SK-N-SH (cell line): ENCODE measurements at regions not wholly inside any gene's neighbourhood (a gene's known extent, or its start where the extent isn't known, plus 50 kb on each side); places are given as distances from the start of the nearest gene placed in this dataset.

Experiments
- CTCF ChIA-PET: fragments of 300-600, 350-600 bp; formaldehyde crosslinking; extraction: SDS; loops from one replicate; lab custom pipeline; 2021; lab: Yijun Ruan, JAX
- POLR2A ChIA-PET: fragments of 350-600 bp; sonication (Branson Sonifier 250); formaldehyde crosslinking; extraction: SDS; loops from one replicate; lab custom pipeline; 2020; ENCODE audit warnings: antibody characterized with exemption, inconsistent platforms; lab: Yijun Ruan, JAX
- DNase-seq: peaks from one replicate; pipeline ENCODE4 v3.0.0; 2012
- H2AFZ ChIP-seq: fragments of 200-600 bp; sonication (generic); 2 replicates; pipeline ENCODE4 v1.8.1; 2016; ENCODE audit warnings: antibody characterized with exemption, mild to moderate bottlenecking, low read depth
- H3F3A ChIP-seq: fragments of 200-600 bp; sonication (generic); replicated peaks from 2 replicates; pipeline ENCODE3; 2016; ENCODE audit warnings: antibody characterized with exemption, mild to moderate bottlenecking; ENCODE audit not compliant: insufficient read depth
- H3K27ac ChIP-seq, 2 experiments: fragments of 200-500 bp in 1 of 2; fragments of 200-600 bp in 1 of 2; sonication (Bioruptor generic) in 1 of 2; sonication (generic), shearing (Covaris generic) in 1 of 2; 2 replicates each; pipeline versions ENCODE4 v1.5.1 to v1.6.1; 2014 to 2016; ENCODE audit warnings: low read depth in 2 of 2, inconsistent platforms in 1 of 2, low read length in 1 of 2, mild to moderate bottlenecking in 1 of 2, mixed read lengths in 1 of 2
- H3K27me3 ChIP-seq: fragments of 200-600 bp; sonication (generic), shearing (Covaris generic); 2 replicates; pipeline ENCODE4 v1.6.1; 2016; ENCODE audit warnings: mixed run types; ENCODE audit not compliant: insufficient read depth
- H3K36me3 ChIP-seq, 2 experiments: fragments of 200-500 bp in 1 of 2; fragments of 200-600 bp in 1 of 2; sonication (Bioruptor generic) in 1 of 2; sonication (generic) in 1 of 2; replicated peaks in 1 of 2; 2 replicates each; pipeline versions ENCODE3 to v1.5.1; 2014 to 2016; ENCODE audit warnings: low read length in 1 of 2, mild to moderate bottlenecking in 1 of 2; ENCODE audit not compliant: insufficient read depth in 2 of 2, control insufficient read depth in 1 of 2
- H3K4me1 ChIP-seq, 2 experiments: fragments of 200-500 bp in 1 of 2; fragments of 200-600 bp in 1 of 2; sonication (Bioruptor generic) in 1 of 2; sonication (generic), shearing (Covaris generic) in 1 of 2; 2 replicates each; pipeline versions ENCODE4 v1.5.1 to v1.6.1; 2014 to 2016; ENCODE audit warnings: low read depth in 1 of 2, low read length in 1 of 2, mixed run types in 1 of 2; ENCODE audit not compliant: insufficient read depth in 2 of 2, control insufficient read depth in 1 of 2
- H3K4me2 ChIP-seq: fragments of 200-600 bp; sonication (generic), shearing (Covaris generic); 2 replicates; pipeline ENCODE4 v1.6.1; 2017; ENCODE audit warnings: mixed run types
- H3K4me3 ChIP-seq, 2 experiments: fragments of 200-500 bp in 1 of 2; fragments of 200-600 bp in 1 of 2; sonication (Bioruptor generic) in 1 of 2; sonication (generic), shearing (Covaris generic) in 1 of 2; 2 replicates each; pipeline versions ENCODE4 v1.5.1 to v1.8.1; 2014 to 2016; ENCODE audit warnings: low read depth in 2 of 2, inconsistent platforms in 1 of 2, low read length in 1 of 2, mild to moderate bottlenecking in 1 of 2, mixed read lengths in 1 of 2, moderate library complexity in 1 of 2
- H3K79me2 ChIP-seq: fragments of 200-600 bp; sonication (generic); 2 replicates; pipeline ENCODE4 v1.8.1; 2017; ENCODE audit warnings: mild to moderate bottlenecking; ENCODE audit not compliant: insufficient read depth
- H3K9ac ChIP-seq: fragments of 200-600 bp; sonication (generic); 2 replicates; pipeline ENCODE4 v1.6.1; 2017; ENCODE audit warnings: mixed run types
- H3K9me2 ChIP-seq: fragments of 200-600 bp; sonication (generic); 2 replicates; pipeline ENCODE4 v1.6.1; 2017; ENCODE audit warnings: mixed run types
- H3K9me3 ChIP-seq: fragments of 200-600 bp; sonication (generic); 2 replicates; pipeline ENCODE4 v1.6.1; 2017; ENCODE audit warnings: mixed run types, mild to moderate bottlenecking, moderate library complexity
- H4K20me1 ChIP-seq: fragments of 200-600 bp; sonication (generic); 2 replicates; pipeline ENCODE4 v1.6.1; 2017; ENCODE audit warnings: mild to moderate bottlenecking, mixed run types; ENCODE audit not compliant: insufficient read depth
- FOXM1 ChIP-seq: IDR thresholded peaks from 2 replicates; pipeline ENCODE4 v1.4.0; 2012; ENCODE audit warnings: low read depth, mild to moderate bottlenecking
- RCOR1 ChIP-seq: fragments of 150-350 bp; IDR thresholded peaks from 2 replicates; pipeline ENCODE4 v1.6.1; 2017; ENCODE audit warnings: antibody characterized with exemption, low read length
- REST ChIP-seq: IDR thresholded peaks from 2 replicates; pipeline ENCODE4 v1.6.1; 2012; ENCODE audit warnings: mild to moderate bottlenecking, low read depth, low read length, moderate library complexity
- USF1 ChIP-seq: IDR thresholded peaks from 2 replicates; pipeline ENCODE4 v1.4.0; 2012; ENCODE audit warnings: low read depth, borderline replicate concordance
- YY1 ChIP-seq: IDR thresholded peaks from 2 replicates; pipeline ENCODE4 v1.4.0; 2012; ENCODE audit warnings: low read depth, mild to moderate bottlenecking
- whole genome bisulfite sequencing: methylation state at CpG from one replicate; pipeline ENCODE4 v1.1.6; 2017; ENCODE audit warnings: low lambda C conversion rate; 5-methylcytosine and 5-hydroxymethylcytosine counted together
- TF ChIP-seq, protein P1 (sequence below): IDR thresholded peaks from 2 replicates; pipeline ENCODE4 v1.4.0; 2012; ENCODE audit warnings: low read depth
- TF ChIP-seq, protein P2 (sequence below): fragments of 150-350 bp; IDR thresholded peaks from 2 replicates; pipeline ENCODE4 v1.6.1; 2017; ENCODE audit warnings: antibody characterized with exemption, low read length, low read depth, borderline replicate concordance

- H3K27me3 ChIP-seq = no peaks in the 10 kb centered on the region
- H3K4me2 ChIP-seq = no peak overlapping the region
- H3F3A ChIP-seq = peaks cover 3% of the 10 kb centered on the region
- H4K20me1 ChIP-seq = no peaks in the 10 kb centered on the region
- no peak for TF ChIP-seq REST
- no peak overlapping the region for H3K9ac ChIP-seq
- peaks cover 0 to 6% of the 10 kb centered on the region in 2 experiments; a peak in 1 of 4 replicates for H3K4me1 ChIP-seq
- no peaks in the 10 kb centered on the region for H3K9me3 ChIP-seq
- no peak overlapping the region for H3K27ac ChIP-seq
- ChIA-PET CTCF (interaction anchor here (1.6 kb wide), 1 partner anchor 24 kb away, joined by 3 read pairs; no protein-coding TSS in a partner anchor), POLR2A (no interaction called here)
- H3K36me3 ChIP-seq = no peaks in the 10 kb centered on the region
- H3K9me2 ChIP-seq = no peaks in the 10 kb centered on the region
- DNase-seq = no peak
- 95% methylated on average over 8 of the region's 8 CpGs for WGBS
- H2AFZ ChIP-seq = no peak overlapping the region
- H3K79me2 ChIP-seq = no peaks in the 10 kb centered on the region
- no peak overlapping the region for H3K4me3 ChIP-seq
These were observed 75.6 kb upstream of the ID2 start for GRCh38 chr2:8606226-8606625.

DNA sequence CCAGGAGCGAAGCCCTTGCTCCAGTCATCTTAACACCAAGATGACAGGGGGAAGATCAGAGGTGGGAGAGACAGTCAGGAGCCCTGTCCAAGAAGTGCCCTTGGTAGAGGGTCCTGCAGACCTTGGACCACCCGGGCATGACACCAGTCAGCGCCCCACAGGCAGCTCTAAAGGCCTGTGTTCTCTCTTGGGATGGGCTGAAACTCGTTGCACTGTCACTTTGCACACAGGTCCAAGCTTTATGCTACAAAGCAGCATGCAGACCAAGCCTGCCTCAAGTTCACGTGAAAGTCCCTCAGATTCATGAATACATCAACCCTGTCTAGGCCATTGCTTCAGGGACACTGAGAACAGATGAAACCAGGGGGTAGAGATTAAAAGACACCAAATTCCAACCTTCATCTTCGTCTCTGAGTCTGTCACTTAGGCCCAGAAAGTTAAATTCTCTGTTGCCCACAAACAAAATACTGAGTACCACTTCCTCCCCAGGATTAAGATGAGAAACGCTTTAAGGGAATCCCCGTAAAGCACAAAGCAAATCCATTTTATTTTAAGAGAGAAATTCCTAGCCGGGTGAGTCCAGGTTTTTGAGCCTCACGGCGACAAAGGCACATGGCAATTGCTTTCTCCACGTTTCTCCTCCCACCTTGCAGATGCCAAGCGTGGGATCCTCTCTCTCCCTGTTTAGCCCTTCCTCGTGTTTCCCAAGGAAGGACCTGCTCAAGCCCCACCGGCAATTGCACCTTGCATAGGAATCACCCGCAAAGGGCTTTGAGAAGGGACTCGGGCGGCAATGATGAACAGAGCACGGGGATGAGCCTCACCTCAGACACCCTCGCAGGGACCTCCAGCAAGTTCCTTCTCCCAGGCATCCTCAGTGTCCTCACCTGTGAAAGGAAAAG is 75.0 kb upstream of the ID2 start:
- 88% methylated on average over 20 of the region's 20 CpGs for WGBS
- ChIA-PET CTCF (no interaction called here), POLR2A (no interaction called here)
- no peak for DNase-seq
- Histone ChIP-seq H3K4me2 (no peak overlapping the region), H4K20me1 (no peaks in the 10 kb centered on the region), H3K9me2 (no peaks in the 10 kb centered on the region), H3F3A (peaks cover 3% of the 10 kb centered on the region), H3K79me2 (no peaks in the 10 kb centered on the region), H3K9me3 (no peaks in the 10 kb centered on the region), H2AFZ (no peak overlapping the region), H3K4me3 (no peak overlapping the region), H3K27me3 (no peaks in the 10 kb centered on the region), H3K4me1 (peaks cover 0 to 6% of the 10 kb centered on the region in 2 experiments; a peak in 1 of 4 replicates), H3K9ac (no peak overlapping the region), H3K36me3 (no peaks in the 10 kb centered on the region), H3K27ac (no peak overlapping the region)
- TF ChIP-seq, protein P1, sequence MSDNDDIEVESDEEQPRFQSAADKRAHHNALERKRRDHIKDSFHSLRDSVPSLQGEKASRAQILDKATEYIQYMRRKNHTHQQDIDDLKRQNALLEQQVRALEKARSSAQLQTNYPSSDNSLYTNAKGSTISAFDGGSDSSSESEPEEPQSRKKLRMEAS = no peak
- TF ChIP-seq RCOR1 (no peak), YY1 (no peak), USF1 (no peak), FOXM1 (no peak)
- TF ChIP-seq, protein P2, sequence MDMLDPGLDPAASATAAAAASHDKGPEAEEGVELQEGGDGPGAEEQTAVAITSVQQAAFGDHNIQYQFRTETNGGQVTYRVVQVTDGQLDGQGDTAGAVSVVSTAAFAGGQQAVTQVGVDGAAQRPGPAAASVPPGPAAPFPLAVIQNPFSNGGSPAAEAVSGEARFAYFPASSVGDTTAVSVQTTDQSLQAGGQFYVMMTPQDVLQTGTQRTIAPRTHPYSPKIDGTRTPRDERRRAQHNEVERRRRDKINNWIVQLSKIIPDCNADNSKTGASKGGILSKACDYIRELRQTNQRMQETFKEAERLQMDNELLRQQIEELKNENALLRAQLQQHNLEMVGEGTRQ = no peak
